Smooth muscle cell (in vitro differentiated cells): ENCODE measurements at regions not wholly inside any gene's neighbourhood (a gene's known extent, or its start where the extent isn't known, plus 50 kb on each side); places are given as distances from the start of the nearest gene placed in this dataset.
A peak's percentile ranks its signal among the peaks of the same experiment; 100 is the strongest.

ENCODE experiments used
- DNase-seq: peaks from one replicate; lab custom pipeline; 2025; ENCODE audit not compliant: unreplicated experiment; lab: John Stamatoyannopoulos, UW
- H2AFZ ChIP-seq: fragments of 200-600 bp; sonication (generic); 2 replicates; pipeline ENCODE4 v1.6.0; 2016; ENCODE audit warnings: antibody characterized with exemption, low read depth, mild to moderate bottlenecking
- H3F3A ChIP-seq: fragments of 200-600 bp; sonication (generic); 2 replicates; pipeline ENCODE4 v1.6.0; 2017; ENCODE audit warnings: antibody characterized with exemption, low read depth
- H3K27ac ChIP-seq: fragments of 200-600 bp; sonication (generic); 2 replicates; pipeline ENCODE4 v1.5.1; 2016; ENCODE audit warnings: low read depth, mild to moderate bottlenecking
- H3K27me3 ChIP-seq: fragments of 200-600 bp; sonication (generic); 2 replicates; pipeline ENCODE4 v1.6.1; 2016; ENCODE audit warnings: low read depth, mild to moderate bottlenecking
- H3K36me3 ChIP-seq: fragments of 200-600 bp; sonication (generic); 2 replicates; pipeline ENCODE4 v1.5.1; 2016; ENCODE audit warnings: low read depth
- H3K4me1 ChIP-seq: fragments of 200-600 bp; sonication (generic); 2 replicates; pipeline ENCODE4 v1.5.1; 2016; ENCODE audit warnings: low read depth
- H3K4me2 ChIP-seq: fragments of 200-600 bp; sonication (generic); 2 replicates; pipeline ENCODE4 v1.6.0; 2016; ENCODE audit warnings: mild to moderate bottlenecking
- H3K4me3 ChIP-seq: fragments of 200-600 bp; sonication (generic); 2 replicates; pipeline ENCODE4 v1.5.1; 2016; ENCODE audit warnings: mild to moderate bottlenecking
- H3K79me2 ChIP-seq: fragments of 200-600 bp; sonication (generic); 2 replicates; pipeline ENCODE4 v1.6.0; 2016; ENCODE audit warnings: low read depth, mild to moderate bottlenecking
- H3K9ac ChIP-seq: fragments of 200-600 bp; sonication (generic); 2 replicates; pipeline ENCODE4 v1.6.0; 2016; ENCODE audit warnings: low read depth
- H3K9me3 ChIP-seq: fragments of 200-600 bp; sonication (generic); replicated peaks from 2 replicates; pipeline ENCODE4 v1.5.1; 2016; ENCODE audit warnings: low read depth
- H4K20me1 ChIP-seq: fragments of 200-600 bp; sonication (generic); 2 replicates; pipeline ENCODE4 v1.6.0; 2016; ENCODE audit warnings: low read depth
- WGBS: methylation state at CpG from one replicate; pipeline ENCODE4 v1.1.7; 2016; ENCODE audit warnings: low lambda C conversion rate; 5-methylcytosine and 5-hydroxymethylcytosine counted together
- TF ChIP-seq, protein P1 (sequence below): fragments of 200-600 bp; sonication (generic); IDR thresholded peaks from 2 replicates; pipeline ENCODE4 v1.5.1; 2017; ENCODE audit warnings: borderline replicate concordance, mild to moderate bottlenecking, antibody characterized with exemption; ENCODE audit not compliant: insufficient read depth, poor library complexity, severe bottlenecking

DNA sequence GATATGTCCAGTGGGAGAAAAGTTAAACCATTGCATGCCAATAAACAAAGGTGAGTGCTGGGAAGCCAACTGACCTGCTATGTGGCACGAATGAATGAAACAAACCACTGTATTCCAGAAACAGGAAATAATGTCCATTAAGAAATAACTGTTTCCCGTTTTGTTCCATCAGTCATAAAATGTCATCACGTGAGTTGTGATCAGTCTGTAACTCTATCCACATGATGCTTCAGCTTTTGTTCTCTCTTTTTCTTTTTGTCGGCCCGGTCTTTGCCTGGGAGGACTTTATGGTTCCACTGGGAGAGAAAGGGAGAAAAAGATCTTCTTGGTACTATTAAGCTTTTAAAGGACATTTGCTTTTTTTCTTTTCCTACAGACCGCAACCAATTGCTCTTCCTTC lies 179.9 kb downstream of the TGFB2 start:
- Histone ChIP-seq H3K79me2 (no peaks in the 10 kb centered on the region), H3K36me3 (no peaks in the 10 kb centered on the region), H3K4me2 (peak overlapping the region; percentile 20), H3K4me3 (no peak overlapping the region), H3F3A (peaks cover 7% of the 10 kb centered on the region), H3K4me1 (peaks cover 19% of the 10 kb centered on the region), H3K9me3 (no peaks in the 10 kb centered on the region), H3K9ac (no peak overlapping the region), H4K20me1 (no peaks in the 10 kb centered on the region), H2AFZ (peak overlapping the region; percentile 39), H3K27ac (no peak overlapping the region), H3K27me3 (no peaks in the 10 kb centered on the region)
- TF ChIP-seq, protein P1, sequence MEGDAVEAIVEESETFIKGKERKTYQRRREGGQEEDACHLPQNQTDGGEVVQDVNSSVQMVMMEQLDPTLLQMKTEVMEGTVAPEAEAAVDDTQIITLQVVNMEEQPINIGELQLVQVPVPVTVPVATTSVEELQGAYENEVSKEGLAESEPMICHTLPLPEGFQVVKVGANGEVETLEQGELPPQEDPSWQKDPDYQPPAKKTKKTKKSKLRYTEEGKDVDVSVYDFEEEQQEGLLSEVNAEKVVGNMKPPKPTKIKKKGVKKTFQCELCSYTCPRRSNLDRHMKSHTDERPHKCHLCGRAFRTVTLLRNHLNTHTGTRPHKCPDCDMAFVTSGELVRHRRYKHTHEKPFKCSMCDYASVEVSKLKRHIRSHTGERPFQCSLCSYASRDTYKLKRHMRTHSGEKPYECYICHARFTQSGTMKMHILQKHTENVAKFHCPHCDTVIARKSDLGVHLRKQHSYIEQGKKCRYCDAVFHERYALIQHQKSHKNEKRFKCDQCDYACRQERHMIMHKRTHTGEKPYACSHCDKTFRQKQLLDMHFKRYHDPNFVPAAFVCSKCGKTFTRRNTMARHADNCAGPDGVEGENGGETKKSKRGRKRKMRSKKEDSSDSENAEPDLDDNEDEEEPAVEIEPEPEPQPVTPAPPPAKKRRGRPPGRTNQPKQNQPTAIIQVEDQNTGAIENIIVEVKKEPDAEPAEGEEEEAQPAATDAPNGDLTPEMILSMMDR, result no peak
- WGBS, result 75% methylated on average over 6 of the region's 6 CpGs
- no peak for DNase-seq

DNA sequence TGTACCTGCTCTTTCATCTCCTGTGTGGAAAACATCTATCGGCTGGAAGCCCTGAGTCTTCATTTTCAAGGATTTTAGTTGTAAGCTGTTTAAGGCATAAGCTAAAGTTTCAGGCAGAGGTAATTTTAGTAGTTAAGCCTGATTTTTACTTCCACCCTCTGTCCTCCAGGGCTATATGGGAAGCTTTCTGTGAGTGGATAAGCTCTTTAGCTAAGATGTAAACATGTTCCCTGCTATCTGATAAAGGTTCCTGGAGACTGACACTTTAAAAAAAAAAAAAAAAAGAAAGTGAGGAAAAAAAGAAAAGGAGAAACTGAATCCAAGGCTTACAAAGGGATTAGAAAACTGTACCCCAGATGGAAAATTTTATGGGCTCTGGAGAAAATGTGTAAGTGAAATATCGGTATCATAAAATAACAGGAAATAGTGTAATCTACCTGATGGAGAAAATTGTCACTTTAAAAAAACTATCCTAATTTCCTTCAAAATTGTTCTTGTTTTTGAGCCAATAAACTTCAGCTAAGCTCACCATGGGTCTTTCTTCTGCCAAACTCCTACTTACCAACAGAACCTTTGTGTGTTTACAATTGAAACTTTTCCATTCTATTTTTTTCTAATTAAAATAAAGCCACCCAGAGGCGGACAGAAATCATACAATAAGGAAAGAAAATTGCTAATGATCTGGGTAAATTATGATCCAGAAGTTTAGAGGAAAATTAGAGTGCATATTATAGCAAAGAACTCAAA lies 180.5 kb downstream of the TGFB2 start:
- H3F3A ChIP-seq, result peaks cover 7% of the 10 kb centered on the region
- peak overlapping the region; percentile 39 for H2AFZ ChIP-seq
- no peaks in the 10 kb centered on the region for H4K20me1 ChIP-seq
- no peak for DNase-seq
- H3K27me3 ChIP-seq, result no peaks in the 10 kb centered on the region
- no peaks in the 10 kb centered on the region for H3K79me2 ChIP-seq
- peak overlapping the region; percentile 20 for H3K4me2 ChIP-seq
- H3K9ac ChIP-seq, result no peak overlapping the region
- H3K36me3 ChIP-seq, result no peaks in the 10 kb centered on the region
- H3K4me1 ChIP-seq, result peaks cover 24% of the 10 kb centered on the region
- 57% methylated on average over 3 of the region's 3 CpGs for WGBS
- no peaks in the 10 kb centered on the region for H3K9me3 ChIP-seq
- H3K4me3 ChIP-seq, result no peak overlapping the region
- TF ChIP-seq, protein P1, result no peak
- H3K27ac ChIP-seq, result no peak overlapping the region

DNA sequence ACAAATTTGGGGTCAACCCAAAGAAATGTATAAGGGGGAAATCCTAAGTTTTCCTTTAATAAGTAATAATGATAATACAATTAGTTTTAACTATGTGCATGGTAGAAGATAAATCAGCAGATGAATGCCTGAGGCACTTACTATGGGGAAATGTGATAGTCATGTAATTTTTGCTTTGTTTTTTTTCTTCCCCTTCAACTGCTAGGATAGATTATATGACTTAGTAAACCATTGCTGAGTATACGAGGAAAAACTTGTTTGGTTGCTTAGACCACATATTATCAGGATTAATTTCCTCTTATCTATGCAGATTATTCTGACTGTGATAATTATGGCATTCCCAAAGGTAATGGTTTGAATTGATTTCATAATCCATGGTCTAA lies 181.1 kb downstream of the TGFB2 start:
- Histone ChIP-seq H4K20me1 (no peaks in the 10 kb centered on the region), H3K4me1 (peaks cover 24% of the 10 kb centered on the region), H3K9ac (no peak overlapping the region), H3K4me2 (peak overlapping the region; percentile 20), H3F3A (peaks cover 7% of the 10 kb centered on the region), H3K36me3 (no peaks in the 10 kb centered on the region), H3K27me3 (no peaks in the 10 kb centered on the region), H3K9me3 (no peaks in the 10 kb centered on the region), H3K4me3 (no peak overlapping the region), H3K27ac (no peak overlapping the region), H3K79me2 (no peaks in the 10 kb centered on the region), H2AFZ (no peak overlapping the region)
- DNase-seq, result no peak
- TF ChIP-seq, protein P1, result no peak
- 21% methylated on average over 1 of the region's 1 CpG for WGBS

DNA sequence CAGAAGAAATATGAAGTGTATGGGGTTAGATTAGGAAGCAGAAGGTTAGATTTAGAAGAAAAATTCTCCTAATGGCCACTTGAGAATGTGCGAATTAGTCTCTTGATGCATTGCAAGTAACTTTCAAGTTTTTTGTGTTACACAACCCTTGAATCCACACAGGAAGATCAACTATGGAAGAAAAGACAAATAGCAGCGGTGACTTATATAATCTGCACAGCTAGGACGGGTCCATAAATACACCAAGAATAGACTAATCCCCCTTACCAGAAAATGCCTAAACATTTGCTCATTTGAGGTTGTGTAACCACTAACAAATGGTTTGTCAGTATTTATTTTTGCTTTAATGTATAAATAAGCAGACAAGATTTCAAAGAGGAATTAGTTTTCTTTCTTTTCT lies 182.6 kb downstream of the TGFB2 start:
- Histone ChIP-seq H3F3A (peaks cover 7% of the 10 kb centered on the region), H3K27ac (peak overlapping the region; percentile 69), H3K4me2 (peak overlapping the region; percentile 42), H4K20me1 (no peaks in the 10 kb centered on the region), H2AFZ (no peak overlapping the region), H3K9me3 (no peaks in the 10 kb centered on the region), H3K9ac (no peak overlapping the region), H3K4me3 (no peak overlapping the region), H3K79me2 (no peaks in the 10 kb centered on the region), H3K27me3 (no peaks in the 10 kb centered on the region), H3K4me1 (peaks cover 24% of the 10 kb centered on the region), H3K36me3 (no peaks in the 10 kb centered on the region)
- TF ChIP-seq, protein P1, result no peak
- no peak for DNase-seq
- 33% methylated on average over 3 of the region's 3 CpGs for WGBS
